CD14-positive monocyte (primary cell): ENCODE measurements at regions not wholly inside any gene's neighbourhood (a gene's known extent, or its start where the extent isn't known, plus 50 kb on each side); places are given as distances from the start of the nearest gene placed in this dataset.

ENCODE experiments used
- DNase-seq, 3 donors: peaks; one replicate each; pipeline ENCODE4 v3.0.0-alpha.2; 2011 to 2022
- H2AFZ ChIP-seq: 2 replicates; pipeline ENCODE4 v1.6.0; 2012; ENCODE audit warnings: mild to moderate bottlenecking, low read depth, low read length, inconsistent platforms; ENCODE audit not compliant: insufficient read depth, poor library complexity, severe bottlenecking
- H3K27ac ChIP-seq, 2 donors: 1 replicate in 1 of 2; 2 replicates in 1 of 2; pipeline ENCODE4 v1.5.1; 2012 to 2013; ENCODE audit warnings: low read length in 2 of 2, control low read depth in 1 of 2, inconsistent platforms in 1 of 2, low read depth in 1 of 2, mild to moderate bottlenecking in 1 of 2
- H3K27me3 ChIP-seq, 2 donors: one replicate each; pipeline versions ENCODE4 v1.6.0 to v1.6.1; 2011 to 2013; ENCODE audit warnings: low read length in 2 of 2; ENCODE audit not compliant: control insufficient read depth in 2 of 2, insufficient read depth in 2 of 2
- H3K36me3 ChIP-seq, 2 donors: replicated peaks in 1 of 2; 1 replicate in 1 of 2; 2 replicates in 1 of 2; pipeline versions ENCODE4 v1.5.1 to v1.6.1; 2012 to 2013; ENCODE audit warnings: low read length in 2 of 2, control low read depth in 1 of 2, inconsistent platforms in 1 of 2, mild to moderate bottlenecking in 1 of 2; ENCODE audit not compliant: insufficient read depth in 2 of 2, control insufficient read depth in 1 of 2
- H3K4me1 ChIP-seq, 2 donors: 1 replicate in 1 of 2; 2 replicates in 1 of 2; pipeline versions ENCODE4 v1.5.1 to v1.6.1; 2012 to 2013; ENCODE audit warnings: low read length in 2 of 2, control low read depth in 1 of 2, inconsistent platforms in 1 of 2, mild to moderate bottlenecking in 1 of 2, moderate library complexity in 1 of 2; ENCODE audit not compliant: insufficient read depth in 2 of 2, control insufficient read depth in 1 of 2
- H3K4me2 ChIP-seq: replicated peaks from 2 replicates; pipeline ENCODE3; 2012; ENCODE audit warnings: low read length, moderate library complexity, mild to moderate bottlenecking; ENCODE audit not compliant: poor library complexity, severe bottlenecking; ENCODE audit errors: extremely low read depth
- H3K4me3 ChIP-seq, 3 experiments: fragments of 200-600 bp in 1 of 3; sonication (generic) in 1 of 3; replicated peaks in 1 of 3; 1 replicate in 2 of 3; 2 replicates in 1 of 3; pipeline ENCODE4 v1.5.1; 2011 to 2013; ENCODE audit warnings: low read length in 3 of 3, mild to moderate bottlenecking in 3 of 3, control low read depth in 2 of 3, low read depth in 2 of 3, inconsistent platforms in 1 of 3, moderate library complexity in 1 of 3
- H3K79me2 ChIP-seq: 2 replicates; pipeline ENCODE4 v1.6.0; 2012; ENCODE audit warnings: mild to moderate bottlenecking, control low read depth, inconsistent platforms, low read length, moderate library complexity; ENCODE audit not compliant: insufficient read depth
- H3K9ac ChIP-seq: 2 replicates; pipeline ENCODE4 v1.6.0; 2017; ENCODE audit warnings: low read length, mild to moderate bottlenecking; ENCODE audit not compliant: insufficient read depth, poor library complexity, severe bottlenecking
- H3K9me3 ChIP-seq, 2 donors: replicated peaks in 1 of 2; 1 replicate in 1 of 2; 2 replicates in 1 of 2; pipeline versions ENCODE4 v1.5.1 to v1.6.1; 2012 to 2013; ENCODE audit warnings: low read length in 2 of 2, control low read depth in 1 of 2; ENCODE audit not compliant: control insufficient read depth in 1 of 2, insufficient read depth in 1 of 2
- H4K20me1 ChIP-seq: 2 replicates; pipeline ENCODE4 v1.6.0; 2012; ENCODE audit warnings: mild to moderate bottlenecking, low read length, control low read depth, moderate library complexity; ENCODE audit not compliant: insufficient read depth
- H3K27ac Mint-ChIP-seq, 7 donors: one replicate each; pipeline ENCODE4 v1.8.0; 2020; ENCODE audit warnings: mild to moderate bottlenecking in 7 of 7, mixed read lengths in 7 of 7, moderate library complexity in 6 of 7, inconsistent platforms in 2 of 7
- H3K27me3 Mint-ChIP-seq, 3 donors: one replicate each; pipeline ENCODE4 v1.8.0; 2021 to 2022; ENCODE audit warnings: low read depth in 3 of 3, mild to moderate bottlenecking in 3 of 3, mixed read lengths in 3 of 3, moderate library complexity in 3 of 3, inconsistent platforms in 1 of 3
- H3K36me3 Mint-ChIP-seq, 2 donors: one replicate each; pipeline ENCODE4 v1.8.0; 2020; ENCODE audit warnings: mixed read lengths in 2 of 2, inconsistent platforms in 1 of 2, mild to moderate bottlenecking in 1 of 2
- H3K4me1 Mint-ChIP-seq: one replicate; pipeline ENCODE4 v1.8.0; 2020; ENCODE audit warnings: mild to moderate bottlenecking, mixed read lengths
- H3K4me3 Mint-ChIP-seq, 2 donors: one replicate each; pipeline ENCODE4 v1.8.0; 2020; ENCODE audit warnings: mild to moderate bottlenecking in 2 of 2, mixed read lengths in 2 of 2, moderate library complexity in 1 of 2
- H3K9me3 Mint-ChIP-seq, 7 donors: one replicate each; pipeline ENCODE4 v1.8.0; 2020 to 2022; ENCODE audit warnings: mixed read lengths in 7 of 7, mild to moderate bottlenecking in 6 of 7, moderate library complexity in 6 of 7, inconsistent platforms in 2 of 7
- CTCF ChIP-seq: fragments of 200-600 bp; IDR thresholded peaks from one replicate; pipeline ENCODE4 v1.8.0; 2022; ENCODE audit warnings: antibody characterized with exemption, mild to moderate bottlenecking
- WGBS: methylation state at CpG from one replicate; pipeline ENCODE4 v1.1.5; 2013; ENCODE audit warnings: missing lambda C conversion rate; ENCODE audit not compliant: insufficient coverage; 5-methylcytosine and 5-hydroxymethylcytosine counted together
- intact Hi-C, 2 donors: fragments of 100-400 bp; cut with micrococcal nuclease; formaldehyde crosslinking; loops; one replicate each; pipeline versions ENCODE4 v1.15.0 to v1.15.1; 2023

GRCh38 chr2:17311106-17311619, 207.1 kb downstream of the RAD51AP2 start:
- no peaks in the 10 kb centered on the region for H3K4me1 Mint-ChIP-seq
- H3K27me3 Mint-ChIP-seq = no peaks in the 10 kb centered on the region
- Histone ChIP-seq H3K27me3 (no peaks in the 10 kb centered on the region), H2AFZ (no peak overlapping the region), H3K9ac (no peak overlapping the region), H3K36me3 (no peaks in the 10 kb centered on the region), H4K20me1 (no peaks in the 10 kb centered on the region), H3K4me3 (no peak overlapping the region), H3K4me2 (no peak overlapping the region), H3K4me1 (no peaks in the 10 kb centered on the region), H3K79me2 (no peaks in the 10 kb centered on the region), H3K27ac (no peak overlapping the region), H3K9me3 (no peaks in the 10 kb centered on the region)
- H3K27ac Mint-ChIP-seq = no peak overlapping the region
- H3K9me3 Mint-ChIP-seq = no peaks in the 10 kb centered on the region
- no CpG with 5 or more reads among the region's 2 CpGs for WGBS
- H3K4me3 Mint-ChIP-seq = no peak overlapping the region
- no peaks in the 10 kb centered on the region for H3K36me3 Mint-ChIP-seq
- no peak for TF ChIP-seq CTCF
- DNase-seq = no peak
- intact Hi-C loops = loop anchor here in 1 of 2 donors (5.0 kb wide), 1 partner anchor 539 kb away; no protein-coding TSS in a partner anchor

GRCh38 chr2:17309741-17310339, 208.4 kb downstream of the RAD51AP2 start:
- no peak overlapping the region for H2AFZ ChIP-seq
- H3K9me3 ChIP-seq = no peaks in the 10 kb centered on the region
- no peaks in the 10 kb centered on the region for H3K4me1 Mint-ChIP-seq
- no peaks in the 10 kb centered on the region for H3K27me3 Mint-ChIP-seq
- no peak overlapping the region for H3K4me3 ChIP-seq
- no peaks in the 10 kb centered on the region for H4K20me1 ChIP-seq
- H3K27me3 ChIP-seq = no peaks in the 10 kb centered on the region
- H3K36me3 Mint-ChIP-seq = no peaks in the 10 kb centered on the region
- intact Hi-C loops = loop anchor here (5.0 kb wide), 1 partner anchor 538 kb away; no protein-coding TSS in a partner anchor
- no peaks in the 10 kb centered on the region for H3K9me3 Mint-ChIP-seq
- peak; percentile 70 for TF ChIP-seq CTCF
- no peak overlapping the region for H3K27ac ChIP-seq
- DNase-seq = peak in 2 of 3 donors; percentile 12 to 22
- H3K36me3 ChIP-seq = no peaks in the 10 kb centered on the region
- no peak overlapping the region for H3K4me2 ChIP-seq
- no peak overlapping the region for H3K4me3 Mint-ChIP-seq
- WGBS = 28% methylated on average over 4 of the region's 6 CpGs
- H3K9ac ChIP-seq = no peak overlapping the region
- H3K27ac Mint-ChIP-seq = no peak overlapping the region
- no peaks in the 10 kb centered on the region for H3K79me2 ChIP-seq
- H3K4me1 ChIP-seq = no peaks in the 10 kb centered on the region
